ENCODE measurements at regions not wholly inside any gene's neighbourhood (a gene's known extent, or its start where the extent isn't known, plus 50 kb on each side); places are given as distances from the start of the nearest gene placed in this dataset.
"Not testable (repeated sequence)": the region's sequence is repeated elsewhere in the genome, so short reads cannot be mapped to it uniquely, and the experiment has no call there.

DNA sequence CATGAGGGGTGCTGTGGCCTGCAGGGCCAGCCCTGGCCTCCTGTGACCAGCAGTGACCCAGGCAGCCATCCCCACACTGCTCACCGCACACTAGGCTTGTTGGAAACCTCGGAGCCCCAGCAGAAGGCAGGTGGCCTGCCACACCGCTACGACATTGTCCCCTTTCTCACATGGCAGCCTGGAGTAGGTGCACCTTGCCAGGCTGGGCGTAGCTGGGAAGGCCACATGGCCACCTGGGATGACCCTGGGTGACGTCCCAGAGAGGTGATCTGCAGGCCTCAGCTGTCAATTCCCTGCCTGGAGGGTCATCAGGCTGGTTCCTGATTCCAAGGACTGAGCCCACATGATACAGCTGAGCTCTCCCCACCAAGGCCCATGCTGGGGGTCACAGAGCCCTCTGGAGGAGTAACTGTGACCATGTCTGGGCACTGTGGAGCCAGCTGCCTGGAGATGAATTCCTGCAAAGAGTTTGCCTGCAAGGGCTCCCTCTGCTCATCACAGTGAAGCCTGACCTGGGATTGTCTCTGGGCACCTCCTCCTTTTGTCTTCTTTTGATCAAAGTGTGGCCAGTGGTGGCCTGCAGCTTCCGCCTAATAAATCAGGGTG is 119.6 kb upstream of the OTOS start:
- no peaks in the 10 kb centered on the region for H3K9me3 ChIP-seq (ENCODE audit: control insufficient read depth, insufficient read depth, low read depth, low read length)
- no peaks in the 10 kb centered on the region for H4K20me1 ChIP-seq (ENCODE audit: control insufficient read depth, extremely low read depth, insufficient read depth, low read length)
- H3K79me2 ChIP-seq (ENCODE audit: control insufficient read depth, insufficient read depth, low read length), result no peaks in the 10 kb centered on the region
- H3K27me3 ChIP-seq (ENCODE audit: control insufficient read depth, insufficient read depth, low read length), result peaks cover 4% of the 10 kb centered on the region
- H3K9ac ChIP-seq (ENCODE audit: insufficient read depth, low read length), result no peak overlapping the region
- no peak overlapping the region for H3K27ac ChIP-seq (ENCODE audit: insufficient read depth, low read length)
- H3K4me1 ChIP-seq (ENCODE audit: control insufficient read depth, extremely low read depth, insufficient read depth, low read length), result no peaks in the 10 kb centered on the region
- TF ChIP-seq CTCF (conservative IDR thresholded peaks at IDR 0.05 in 1 of 2, IDR thresholded peaks at IDR 0.05 in 1 of 2; ENCODE audit: low read depth in 1 of 2, low read length in 2 of 2) (no peak), EZH2 (IDR thresholded peaks at IDR 0.05; ENCODE audit: low read length, missing control alignments) (no peak)
- DNase-seq (ENCODE audit: low read depth in 2 of 2), result no peak
- no peaks in the 10 kb centered on the region for H3K36me3 ChIP-seq (ENCODE audit: control insufficient read depth, insufficient read depth, low read length)
- H3K4me2 ChIP-seq (ENCODE audit: extremely low read depth, insufficient read depth, low read length), result no peak overlapping the region
- H3K4me3 ChIP-seq (replicated peaks in 1 of 4; ENCODE audit: control extremely low read depth in 1 of 4, insufficient read depth in 1 of 4, low read depth in 3 of 4, low read length in 4 of 4), result no peak overlapping the region
- no peak overlapping the region for H2AFZ ChIP-seq (ENCODE audit: low read length)

- H3K27ac ChIP-seq (ENCODE audit: insufficient read depth, low read length), result no peak overlapping the region
- H3K79me2 ChIP-seq (ENCODE audit: control insufficient read depth, insufficient read depth, low read length), result no peaks in the 10 kb centered on the region
- no peaks in the 10 kb centered on the region for H3K4me1 ChIP-seq (ENCODE audit: control insufficient read depth, extremely low read depth, insufficient read depth, low read length)
- H3K4me3 ChIP-seq (replicated peaks in 1 of 4; ENCODE audit: control extremely low read depth in 1 of 4, insufficient read depth in 1 of 4, low read depth in 3 of 4, low read length in 4 of 4), result no peak overlapping the region
- no peaks in the 10 kb centered on the region for H3K9me3 ChIP-seq (ENCODE audit: control insufficient read depth, insufficient read depth, low read depth, low read length)
- H3K4me2 ChIP-seq (ENCODE audit: extremely low read depth, insufficient read depth, low read length), result no peak overlapping the region
- peaks cover under 1% of the 10 kb centered on the region for H3K27me3 ChIP-seq (ENCODE audit: control insufficient read depth, insufficient read depth, low read length)
- no peak overlapping the region for H3K9ac ChIP-seq (ENCODE audit: insufficient read depth, low read length)
- H4K20me1 ChIP-seq (ENCODE audit: control insufficient read depth, extremely low read depth, insufficient read depth, low read length), result no peaks in the 10 kb centered on the region
- H2AFZ ChIP-seq (ENCODE audit: low read length), result no peak overlapping the region
- no peak for DNase-seq (ENCODE audit: low read depth in 2 of 2)
- H3K36me3 ChIP-seq (ENCODE audit: control insufficient read depth, insufficient read depth, low read length), result no peaks in the 10 kb centered on the region
- no peak for TF ChIP-seq EZH2 (IDR thresholded peaks at IDR 0.05; ENCODE audit: low read length, missing control alignments)
- no peak for TF ChIP-seq CTCF (conservative IDR thresholded peaks at IDR 0.05 in 1 of 2, IDR thresholded peaks at IDR 0.05 in 1 of 2; ENCODE audit: low read depth in 1 of 2, low read length in 2 of 2)
These were observed 120.2 kb upstream of the OTOS start for GRCh38 chr2:240260664-240261063.

DNA sequence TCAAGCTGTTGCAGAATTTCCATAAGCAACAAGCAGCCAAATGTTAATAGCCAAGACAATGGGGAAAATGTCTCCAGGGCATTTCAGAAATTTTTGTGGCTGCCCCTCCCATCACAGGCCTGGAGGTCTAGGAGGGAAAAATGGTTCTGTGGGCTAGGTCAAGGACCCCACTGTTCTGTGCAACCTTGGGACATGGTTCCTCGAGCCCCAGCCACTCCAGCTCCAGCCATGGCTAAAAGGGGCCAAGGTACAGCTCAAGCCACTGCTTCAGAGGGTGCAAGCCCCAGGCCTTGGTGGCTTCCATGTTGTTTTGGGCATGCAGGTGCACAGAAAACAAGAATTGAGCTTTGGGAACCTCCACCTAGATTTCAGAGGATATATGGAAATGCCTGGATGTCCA is 122.1 kb upstream of the OTOS start:
- H3K4me2 ChIP-seq (ENCODE audit: extremely low read depth, insufficient read depth, low read length); H3K36me3 ChIP-seq (ENCODE audit: control insufficient read depth, insufficient read depth, low read length); H3K9me3 ChIP-seq (ENCODE audit: control insufficient read depth, insufficient read depth, low read depth, low read length); H3K27me3 ChIP-seq (ENCODE audit: control insufficient read depth, insufficient read depth, low read length); H3K4me3 ChIP-seq (replicated peaks in 1 of 4; ENCODE audit: control extremely low read depth in 1 of 4, insufficient read depth in 1 of 4, low read depth in 3 of 4, low read length in 4 of 4); H3K9ac ChIP-seq (ENCODE audit: insufficient read depth, low read length); H3K4me1 ChIP-seq (ENCODE audit: control insufficient read depth, extremely low read depth, insufficient read depth, low read length); H3K79me2 ChIP-seq (ENCODE audit: control insufficient read depth, insufficient read depth, low read length); H4K20me1 ChIP-seq (ENCODE audit: control insufficient read depth, extremely low read depth, insufficient read depth, low read length); H2AFZ ChIP-seq (ENCODE audit: low read length); DNase-seq (ENCODE audit: low read depth in 2 of 2); H3K27ac ChIP-seq (ENCODE audit: insufficient read depth, low read length): not testable (repeated sequence)
